ENCODE measurements at regions not wholly inside any gene's neighbourhood (a gene's known extent, or its start where the extent isn't known, plus 50 kb on each side); places are given as distances from the start of the nearest gene placed in this dataset.

GRCh38 chr6:67706388-67706787 lies 928.7 kb upstream of the ADGRB3 start:
- no peaks in the 10 kb centered on the region for H3K4me1 ChIP-seq (ENCODE audit: low read length)
- no peaks in the 10 kb centered on the region for H3K79me2 ChIP-seq (ENCODE audit: low read length)
- no peak overlapping the region for H3K4me3 ChIP-seq (ENCODE audit: low read length)
- no peaks in the 10 kb centered on the region for H3K9me3 ChIP-seq (ENCODE audit: insufficient read depth, low read length)
- no peak overlapping the region for H3K9ac ChIP-seq (ENCODE audit: low read length)
- TF ChIP-seq EZH2phosphoT487 (IDR thresholded peaks at IDR 0.05; ENCODE audit: low read depth): no peak
- TF ChIP-seq, protein P1, sequence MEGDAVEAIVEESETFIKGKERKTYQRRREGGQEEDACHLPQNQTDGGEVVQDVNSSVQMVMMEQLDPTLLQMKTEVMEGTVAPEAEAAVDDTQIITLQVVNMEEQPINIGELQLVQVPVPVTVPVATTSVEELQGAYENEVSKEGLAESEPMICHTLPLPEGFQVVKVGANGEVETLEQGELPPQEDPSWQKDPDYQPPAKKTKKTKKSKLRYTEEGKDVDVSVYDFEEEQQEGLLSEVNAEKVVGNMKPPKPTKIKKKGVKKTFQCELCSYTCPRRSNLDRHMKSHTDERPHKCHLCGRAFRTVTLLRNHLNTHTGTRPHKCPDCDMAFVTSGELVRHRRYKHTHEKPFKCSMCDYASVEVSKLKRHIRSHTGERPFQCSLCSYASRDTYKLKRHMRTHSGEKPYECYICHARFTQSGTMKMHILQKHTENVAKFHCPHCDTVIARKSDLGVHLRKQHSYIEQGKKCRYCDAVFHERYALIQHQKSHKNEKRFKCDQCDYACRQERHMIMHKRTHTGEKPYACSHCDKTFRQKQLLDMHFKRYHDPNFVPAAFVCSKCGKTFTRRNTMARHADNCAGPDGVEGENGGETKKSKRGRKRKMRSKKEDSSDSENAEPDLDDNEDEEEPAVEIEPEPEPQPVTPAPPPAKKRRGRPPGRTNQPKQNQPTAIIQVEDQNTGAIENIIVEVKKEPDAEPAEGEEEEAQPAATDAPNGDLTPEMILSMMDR (IDR thresholded peaks at IDR 0.05; ENCODE audit: low read depth, low read length): no peak
- H3K27ac ChIP-seq (ENCODE audit: low read length): no peak overlapping the region
- H3K4me2 ChIP-seq (ENCODE audit: low read length): no peak overlapping the region
- no peaks in the 10 kb centered on the region for H4K20me1 ChIP-seq (ENCODE audit: insufficient read depth, low read length)
- H3K36me3 ChIP-seq (replicated peaks; ENCODE audit: low read depth, low read length): no peaks in the 10 kb centered on the region
- no peak overlapping the region for H2AFZ ChIP-seq (ENCODE audit: low read depth, low read length)
- no peaks in the 10 kb centered on the region for H3K27me3 ChIP-seq (ENCODE audit: low read depth, low read length)

- TF ChIP-seq EZH2phosphoT487 (IDR thresholded peaks at IDR 0.05; ENCODE audit: low read depth): no peak
- TF ChIP-seq, protein P1 (IDR thresholded peaks at IDR 0.05; ENCODE audit: low read depth, low read length): no peak
- Histone ChIP-seq H4K20me1 (ENCODE audit: insufficient read depth, low read length) (no peaks in the 10 kb centered on the region), H3K4me2 (ENCODE audit: low read length) (no peak overlapping the region), H3K4me3 (ENCODE audit: low read length) (no peak overlapping the region), H3K9ac (ENCODE audit: low read length) (no peak overlapping the region), H3K79me2 (ENCODE audit: low read length) (no peaks in the 10 kb centered on the region), H3K36me3 (replicated peaks; ENCODE audit: low read depth, low read length) (no peaks in the 10 kb centered on the region), H3K4me1 (ENCODE audit: low read length) (no peaks in the 10 kb centered on the region), H3K27ac (ENCODE audit: low read length) (no peak overlapping the region), H3K9me3 (ENCODE audit: insufficient read depth, low read length) (no peaks in the 10 kb centered on the region), H3K27me3 (ENCODE audit: low read depth, low read length) (no peaks in the 10 kb centered on the region), H2AFZ (ENCODE audit: low read depth, low read length) (no peak overlapping the region)
These were observed 936.5 kb upstream of the ADGRB3 start for GRCh38 chr6:67698534-67698933.

GRCh38 chr6:67694127-67694526 lies 941.0 kb upstream of the ADGRB3 start:
- Histone ChIP-seq H3K4me1 (ENCODE audit: low read length) (no peaks in the 10 kb centered on the region), H3K9me3 (ENCODE audit: insufficient read depth, low read length) (no peaks in the 10 kb centered on the region), H2AFZ (ENCODE audit: low read depth, low read length) (no peak overlapping the region), H3K9ac (ENCODE audit: low read length) (no peak overlapping the region), H3K27me3 (ENCODE audit: low read depth, low read length) (no peaks in the 10 kb centered on the region), H3K27ac (ENCODE audit: low read length) (no peak overlapping the region), H3K79me2 (ENCODE audit: low read length) (no peaks in the 10 kb centered on the region), H3K4me2 (ENCODE audit: low read length) (no peak overlapping the region), H3K36me3 (replicated peaks; ENCODE audit: low read depth, low read length) (no peaks in the 10 kb centered on the region), H4K20me1 (ENCODE audit: insufficient read depth, low read length) (no peaks in the 10 kb centered on the region), H3K4me3 (ENCODE audit: low read length) (no peak overlapping the region)
- TF ChIP-seq EZH2phosphoT487 (IDR thresholded peaks at IDR 0.05; ENCODE audit: low read depth): no peak
- TF ChIP-seq, protein P1 (IDR thresholded peaks at IDR 0.05; ENCODE audit: low read depth, low read length): peak; percentile 11; the same call in 1 of the 2 replicates

DNA sequence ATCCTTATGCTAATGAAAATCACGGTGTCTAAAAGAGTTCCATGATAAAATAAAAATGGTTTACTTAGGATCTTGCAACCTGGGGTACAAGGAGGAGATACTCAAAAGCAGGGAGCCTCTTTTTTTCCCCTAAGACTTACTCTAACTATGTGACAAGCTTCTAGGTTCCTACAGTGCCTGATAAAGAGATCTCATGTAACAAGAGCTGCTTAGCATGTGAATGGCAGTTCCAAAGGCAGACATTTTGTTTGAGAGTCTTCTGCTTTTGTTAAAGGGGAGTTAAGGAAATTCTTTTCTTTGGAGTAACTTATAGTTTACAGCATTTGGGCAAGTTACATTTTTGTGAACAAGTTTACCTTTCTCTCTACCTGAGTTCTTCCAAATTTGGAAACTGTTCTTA lies 945.8 kb upstream of the ADGRB3 start:
- Histone ChIP-seq H2AFZ (ENCODE audit: low read depth, low read length) (no peak overlapping the region), H3K9me3 (ENCODE audit: insufficient read depth, low read length) (0 out of 2 replicates have a peak, but pooled peaks cover 4% of the 10 kb centered on the region)

More for the DNA sequence above, 945.8 kb upstream of the ADGRB3 start:
- Histone ChIP-seq H3K27me3 (ENCODE audit: low read depth, low read length) (no peaks in the 10 kb centered on the region), H3K36me3 (replicated peaks; ENCODE audit: low read depth, low read length) (no peaks in the 10 kb centered on the region), H3K79me2 (ENCODE audit: low read length) (no peaks in the 10 kb centered on the region), H3K27ac (ENCODE audit: low read length) (no peak overlapping the region), H4K20me1 (ENCODE audit: insufficient read depth, low read length) (no peaks in the 10 kb centered on the region), H3K4me2 (ENCODE audit: low read length) (no peak overlapping the region), H3K9ac (ENCODE audit: low read length) (no peak overlapping the region), H3K4me3 (ENCODE audit: low read length) (no peak overlapping the region), H3K4me1 (ENCODE audit: low read length) (no peaks in the 10 kb centered on the region)
- no peak for TF ChIP-seq EZH2phosphoT487 (IDR thresholded peaks at IDR 0.05; ENCODE audit: low read depth)
- TF ChIP-seq, protein P1 (IDR thresholded peaks at IDR 0.05; ENCODE audit: low read depth, low read length): no peak
